ENCODE measurements at regions not wholly inside any gene's neighbourhood (a gene's known extent, or its start where the extent isn't known, plus 50 kb on each side); places are given as distances from the start of the nearest gene placed in this dataset.

- H3K4me3 ChIP-seq (ENCODE audit: low read depth, low read length), result no peak overlapping the region
- no peak for DNase-seq (ENCODE audit: low read depth)
- TF ChIP-seq CTCF (IDR thresholded peaks at IDR 0.05; ENCODE audit: low read depth, low read length) (no peak), MAX (IDR thresholded peaks at IDR 0.05; ENCODE audit: low read depth, low read length) (no peak), POLR2A (IDR thresholded peaks at IDR 0.05; ENCODE audit: extremely low read depth, insufficient read length) (no peak), MYC (IDR thresholded peaks at IDR 0.05; ENCODE audit: low read depth, low read length) (no peak)
These were observed 1031.2 kb upstream of the TMEM132C start for GRCh38 chr12:127235761-127236160.

GRCh38 chr12:127236491-127236890 lies 1030.5 kb upstream of the TMEM132C start:
- no peak for DNase-seq (ENCODE audit: low read depth)
- no peak overlapping the region for H3K4me3 ChIP-seq (ENCODE audit: low read depth, low read length)
- no peak for TF ChIP-seq MYC (IDR thresholded peaks at IDR 0.05; ENCODE audit: low read depth, low read length)
- no peak for TF ChIP-seq POLR2A (IDR thresholded peaks at IDR 0.05; ENCODE audit: extremely low read depth, insufficient read length)
- TF ChIP-seq MAX (IDR thresholded peaks at IDR 0.05; ENCODE audit: low read depth, low read length), result no peak

GRCh38 chr12:127237151-127237550 lies 1029.8 kb upstream of the TMEM132C start:
- DNase-seq (ENCODE audit: low read depth), result no peak
- TF ChIP-seq MAX (IDR thresholded peaks at IDR 0.05; ENCODE audit: low read depth, low read length), result no peak
- no peak for TF ChIP-seq CTCF (IDR thresholded peaks at IDR 0.05; ENCODE audit: low read depth, low read length)
- no peak for TF ChIP-seq MYC (IDR thresholded peaks at IDR 0.05; ENCODE audit: low read depth, low read length)
- TF ChIP-seq POLR2A (IDR thresholded peaks at IDR 0.05; ENCODE audit: extremely low read depth, insufficient read length), result no peak
- H3K4me3 ChIP-seq (ENCODE audit: low read depth, low read length), result no peak overlapping the region

- no peak overlapping the region for H3K4me3 ChIP-seq (ENCODE audit: low read depth, low read length)
- TF ChIP-seq MAX (IDR thresholded peaks at IDR 0.05; ENCODE audit: low read depth, low read length), result no peak
- TF ChIP-seq POLR2A (IDR thresholded peaks at IDR 0.05; ENCODE audit: extremely low read depth, insufficient read length), result no peak
- TF ChIP-seq CTCF (IDR thresholded peaks at IDR 0.05; ENCODE audit: low read depth, low read length), result no peak
- no peak for TF ChIP-seq MYC (IDR thresholded peaks at IDR 0.05; ENCODE audit: low read depth, low read length)
- DNase-seq (ENCODE audit: low read depth), result no peak
These were observed 1028.9 kb upstream of the TMEM132C start for GRCh38 chr12:127238107-127238506.

GRCh38 chr12:127239781-127240180 lies 1027.2 kb upstream of the TMEM132C start:
- no peak for DNase-seq (ENCODE audit: low read depth)
- TF ChIP-seq MYC (IDR thresholded peaks at IDR 0.05; ENCODE audit: low read depth, low read length) (no peak), MAX (IDR thresholded peaks at IDR 0.05; ENCODE audit: low read depth, low read length) (no peak), POLR2A (IDR thresholded peaks at IDR 0.05; ENCODE audit: extremely low read depth, insufficient read length) (no peak), CTCF (IDR thresholded peaks at IDR 0.05; ENCODE audit: low read depth, low read length) (no peak)
- H3K4me3 ChIP-seq (ENCODE audit: low read depth, low read length), result no peak overlapping the region

GRCh38 chr12:127240249-127240929 lies 1026.6 kb upstream of the TMEM132C start:
- DNase-seq (ENCODE audit: low read depth), result no peak
- H3K4me3 ChIP-seq (ENCODE audit: low read depth, low read length), result no peak overlapping the region
- TF ChIP-seq MAX (IDR thresholded peaks at IDR 0.05; ENCODE audit: low read depth, low read length) (no peak), POLR2A (IDR thresholded peaks at IDR 0.05; ENCODE audit: extremely low read depth, insufficient read length) (no peak), CTCF (IDR thresholded peaks at IDR 0.05; ENCODE audit: low read depth, low read length) (no peak), MYC (IDR thresholded peaks at IDR 0.05; ENCODE audit: low read depth, low read length) (no peak)
